RWPE1 (cell line): ENCODE measurements at regions not wholly inside any gene's neighbourhood (a gene's known extent, or its start where the extent isn't known, plus 50 kb on each side); places are given as distances from the start of the nearest gene placed in this dataset.

Experiments
- CTCF ChIA-PET: fragments of 350-600 bp; sonication (Branson Sonifier 250); formaldehyde crosslinking; extraction: SDS; loops from one replicate; lab custom pipeline; 2021; lab: Yijun Ruan, JAX
- POLR2A ChIA-PET: fragments of 400-600 bp; formaldehyde crosslinking; extraction: SDS; loops from one replicate; lab custom pipeline; 2020; ENCODE audit warnings: antibody characterized with exemption; ENCODE audit not compliant: low non-redundant PET; lab: Yijun Ruan, JAX
- DNase-seq: peaks from one replicate; pipeline ENCODE4 v3.0.0; 2012; ENCODE audit warnings: low spot score
- H3K27ac ChIP-seq: fragments of 450-650 bp; 2 replicates; pipeline ENCODE4 v1.5.1; 2017
- TF ChIP-seq, protein P1 (sequence below): fragments of 450-650 bp; conservative IDR thresholded peaks from 2 replicates; pipeline ENCODE4 v1.5.1; 2017; ENCODE audit warnings: low read depth, mild to moderate bottlenecking

GRCh38 chr10:21020545-21020944 is 123.4 kb upstream of the NEBL start:
- TF ChIP-seq, protein P1, sequence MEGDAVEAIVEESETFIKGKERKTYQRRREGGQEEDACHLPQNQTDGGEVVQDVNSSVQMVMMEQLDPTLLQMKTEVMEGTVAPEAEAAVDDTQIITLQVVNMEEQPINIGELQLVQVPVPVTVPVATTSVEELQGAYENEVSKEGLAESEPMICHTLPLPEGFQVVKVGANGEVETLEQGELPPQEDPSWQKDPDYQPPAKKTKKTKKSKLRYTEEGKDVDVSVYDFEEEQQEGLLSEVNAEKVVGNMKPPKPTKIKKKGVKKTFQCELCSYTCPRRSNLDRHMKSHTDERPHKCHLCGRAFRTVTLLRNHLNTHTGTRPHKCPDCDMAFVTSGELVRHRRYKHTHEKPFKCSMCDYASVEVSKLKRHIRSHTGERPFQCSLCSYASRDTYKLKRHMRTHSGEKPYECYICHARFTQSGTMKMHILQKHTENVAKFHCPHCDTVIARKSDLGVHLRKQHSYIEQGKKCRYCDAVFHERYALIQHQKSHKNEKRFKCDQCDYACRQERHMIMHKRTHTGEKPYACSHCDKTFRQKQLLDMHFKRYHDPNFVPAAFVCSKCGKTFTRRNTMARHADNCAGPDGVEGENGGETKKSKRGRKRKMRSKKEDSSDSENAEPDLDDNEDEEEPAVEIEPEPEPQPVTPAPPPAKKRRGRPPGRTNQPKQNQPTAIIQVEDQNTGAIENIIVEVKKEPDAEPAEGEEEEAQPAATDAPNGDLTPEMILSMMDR, result no peak
- ChIA-PET POLR2A (no interaction called here), CTCF (interaction anchor here (0.6 kb wide), 2 partner anchors 96 to 215 kb away, joined by 3 read pairs; no protein-coding TSS in a partner anchor)
- peak; percentile 16 for DNase-seq
- no peak overlapping the region for H3K27ac ChIP-seq

DNA sequence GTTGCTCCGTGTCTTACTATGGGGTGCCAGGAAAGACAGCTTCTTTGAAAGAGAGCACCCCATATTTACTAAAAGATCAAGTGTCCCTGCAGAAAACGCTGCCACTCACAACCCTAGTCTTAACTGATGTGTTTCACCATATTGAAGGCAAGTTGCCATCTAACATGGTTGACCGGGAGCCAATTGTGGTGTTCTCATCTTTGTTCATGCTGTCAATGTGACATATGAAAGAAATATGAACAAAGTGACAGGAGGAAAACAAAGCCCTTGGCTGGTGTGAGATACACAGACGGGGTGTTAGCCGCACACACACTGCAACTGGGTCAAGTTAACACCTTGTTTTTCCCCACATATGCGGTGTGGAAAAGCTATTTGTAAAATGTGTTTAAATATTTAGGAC is 122.3 kb upstream of the NEBL start:
- no peak for DNase-seq
- TF ChIP-seq, protein P1, result no peak
- no peak overlapping the region for H3K27ac ChIP-seq
- ChIA-PET POLR2A (no interaction called here), CTCF (no interaction called here)

DNA sequence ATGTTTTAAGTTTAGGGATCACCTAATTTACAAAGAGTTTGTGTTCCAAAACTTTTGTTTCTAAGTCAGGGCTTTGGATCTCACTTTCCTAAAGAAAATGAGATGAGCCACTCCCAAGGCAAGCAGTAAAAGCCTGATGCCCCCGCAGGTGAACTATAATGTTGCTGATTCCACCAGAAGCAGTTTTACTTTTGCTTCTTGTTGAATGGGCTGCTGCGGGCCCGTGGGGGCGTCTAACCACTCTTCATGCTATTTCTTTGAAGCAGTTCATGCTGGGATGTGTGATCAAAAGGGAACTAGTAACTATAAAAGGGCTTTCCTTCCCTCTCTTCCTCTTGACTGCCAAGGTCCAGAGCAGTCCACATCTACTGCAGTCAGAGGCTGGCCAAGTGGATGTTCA is 118.7 kb upstream of the NEBL start:
- TF ChIP-seq, protein P1, result no peak
- ChIA-PET CTCF (no interaction called here), POLR2A (no interaction called here)
- no peak for DNase-seq
- no peak overlapping the region for H3K27ac ChIP-seq

DNA sequence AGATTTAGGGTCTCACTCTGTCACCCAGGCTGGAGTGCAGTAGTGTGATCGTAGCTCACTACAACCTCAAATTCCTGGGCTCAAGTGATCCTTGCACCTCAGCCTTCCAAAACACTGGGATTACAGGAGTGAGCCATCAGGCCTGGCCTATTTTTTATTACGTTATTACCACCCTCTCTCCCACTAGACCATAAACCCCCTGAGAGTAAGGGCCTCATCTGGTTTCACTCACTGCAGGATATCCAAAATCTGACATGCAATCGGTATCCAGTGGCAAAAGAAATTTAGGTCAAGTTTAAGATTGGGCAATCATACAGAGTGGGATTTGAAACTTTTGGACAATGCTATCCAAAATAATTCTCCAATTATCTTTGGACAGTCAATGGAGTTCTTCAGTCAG is 117.0 kb upstream of the NEBL start:
- DNase-seq, result no peak
- ChIA-PET POLR2A (no interaction called here), CTCF (no interaction called here)
- TF ChIP-seq, protein P1, result no peak
- no peak overlapping the region for H3K27ac ChIP-seq

DNA sequence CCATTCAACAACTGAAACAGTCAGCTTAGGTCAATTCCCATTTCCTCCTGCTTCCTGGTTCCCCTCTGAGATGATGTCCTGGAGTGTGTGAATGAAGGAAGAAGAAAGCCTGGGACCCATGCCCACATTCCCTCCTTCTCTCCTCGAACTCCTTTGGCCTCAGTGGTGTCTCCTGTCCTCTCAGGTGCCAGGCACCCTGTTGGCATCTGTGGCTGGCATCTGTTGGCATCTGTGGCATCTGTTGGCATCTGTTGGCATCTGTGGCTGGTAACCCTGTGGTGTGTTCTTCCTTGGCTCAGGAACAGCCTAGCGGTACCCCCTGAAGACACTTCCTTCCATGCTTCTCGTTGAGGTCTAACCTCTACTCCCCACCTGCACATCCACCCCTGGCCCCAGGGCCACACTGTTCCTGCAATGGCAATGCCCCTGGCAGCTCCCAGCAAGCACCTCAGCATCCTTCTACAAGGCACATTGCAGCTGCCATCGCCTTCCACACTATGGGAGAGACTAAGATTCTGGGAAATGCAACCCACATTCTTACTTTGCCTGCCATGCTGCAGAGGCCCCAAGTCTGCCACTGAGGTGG is 114.4 kb upstream of the NEBL start:
- ChIA-PET CTCF (no interaction called here), POLR2A (no interaction called here)
- DNase-seq, result no peak
- H3K27ac ChIP-seq, result no peak overlapping the region
- TF ChIP-seq, protein P1, result no peak

- ChIA-PET CTCF (interaction anchor here (0.8 kb wide), 1 partner anchor 9 kb away, joined by 4 read pairs; no protein-coding TSS in a partner anchor), POLR2A (no interaction called here)
- H3K27ac ChIP-seq, result no peak overlapping the region
- TF ChIP-seq, protein P1, result no peak
- no peak for DNase-seq
These were observed 113.5 kb upstream of the NEBL start for GRCh38 chr10:21010615-21011014.
